ENCODE measurements at regions not wholly inside any gene's neighbourhood (a gene's known extent, or its start where the extent isn't known, plus 50 kb on each side); places are given as distances from the start of the nearest gene placed in this dataset.

- 86% methylated on average over 2 of the region's 2 CpGs for WGBS (ENCODE audit: insufficient coverage)
- no peaks in the 10 kb centered on the region for H3K9me3 ChIP-seq (ENCODE audit: control extremely low read depth in 1 of 3, control insufficient read depth in 2 of 3, insufficient read depth in 1 of 3, low read length in 2 of 3)
- POLR2A ChIA-PET: no interaction called here
- H3K4me2 ChIP-seq (replicated peaks; ENCODE audit: low read depth, low read length, poor library complexity, severe bottlenecking): no peak overlapping the region
- no peak overlapping the region for H2AFZ ChIP-seq (ENCODE audit: insufficient read depth, low read depth, low read length, poor library complexity, severe bottlenecking)
- H3K9ac ChIP-seq (ENCODE audit: low read length): no peak overlapping the region
- no peaks in the 10 kb centered on the region for H3K4me1 ChIP-seq (ENCODE audit: control insufficient read depth in 2 of 2, insufficient read depth in 2 of 2, low read length in 2 of 2)
- Mint-ChIP-seq H3K4me1 (no peaks in the 10 kb centered on the region), H3K27me3 (no peaks in the 10 kb centered on the region), H3K27ac (no peak overlapping the region), H3K4me3 (no peak overlapping the region), H3K9me3 (ENCODE audit: insufficient read depth) (no peaks in the 10 kb centered on the region)
- H3K36me3 ChIP-seq (replicated peaks in 1 of 2; ENCODE audit: control extremely low read depth in 1 of 2, control insufficient read depth in 1 of 2, extremely low read depth in 1 of 2, insufficient read depth in 2 of 2, low read length in 1 of 2): no peaks in the 10 kb centered on the region
- H3K27ac ChIP-seq (ENCODE audit: low read length in 2 of 2): no peak overlapping the region
- no peaks in the 10 kb centered on the region for H3K79me2 ChIP-seq (ENCODE audit: control insufficient read depth, insufficient read depth, low read length)
- no peak overlapping the region for H3K4me3 ChIP-seq (ENCODE audit: control extremely low read depth in 1 of 5, extremely low read depth in 1 of 5, insufficient read depth in 1 of 5, low read depth in 2 of 5, low read length in 4 of 5)
- no peaks in the 10 kb centered on the region for H4K20me1 ChIP-seq (ENCODE audit: control insufficient read depth, insufficient read depth, low read length, poor library complexity, severe bottlenecking)
- peaks cover 0 to 2% (median 0%) of the 10 kb centered on the region in 4 experiments for H3K27me3 ChIP-seq (replicated peaks in 1 of 4; ENCODE audit: control extremely low read depth in 1 of 4, control insufficient read depth in 3 of 4, insufficient read depth in 4 of 4, low read length in 3 of 4)
- no peak for TF ChIP-seq CTCF (IDR thresholded peaks at IDR 0.05)
- no peak for TF ChIP-seq EZH2 (IDR thresholded peaks at IDR 0.05; ENCODE audit: borderline replicate concordance, insufficient read depth, low read depth, low read length, poor library complexity, severe bottlenecking)
- ATAC-seq (ENCODE audit: low read depth): no peak
- CTCF ChIA-PET: no interaction called here
- intact Hi-C loops (cut with micrococcal nuclease): no loop called here
- DNase-seq: no peak
Observed at GRCh38 chr7:138196971-138197896, 121.0 kb downstream of the AKR1D1 start.

- Histone ChIP-seq H3K79me2 (ENCODE audit: control insufficient read depth, insufficient read depth, low read length) (no peaks in the 10 kb centered on the region), H3K9me3 (ENCODE audit: control extremely low read depth in 1 of 3, control insufficient read depth in 2 of 3, insufficient read depth in 1 of 3, low read length in 2 of 3) (peaks cover 0 to 5% (median 0%) of the 10 kb centered on the region in 3 donors), H3K4me3 (ENCODE audit: control extremely low read depth in 1 of 5, extremely low read depth in 1 of 5, insufficient read depth in 1 of 5, low read depth in 2 of 5, low read length in 4 of 5) (no peak overlapping the region), H3K4me2 (replicated peaks; ENCODE audit: low read depth, low read length, poor library complexity, severe bottlenecking) (no peak overlapping the region), H3K9ac (ENCODE audit: low read length) (no peak overlapping the region), H3K4me1 (ENCODE audit: control insufficient read depth in 2 of 2, insufficient read depth in 2 of 2, low read length in 2 of 2) (no peaks in the 10 kb centered on the region), H3K27ac (ENCODE audit: low read length in 2 of 2) (no peak overlapping the region), H2AFZ (ENCODE audit: insufficient read depth, low read depth, low read length, poor library complexity, severe bottlenecking) (no peak overlapping the region), H3K36me3 (replicated peaks in 1 of 2; ENCODE audit: control extremely low read depth in 1 of 2, control insufficient read depth in 1 of 2, extremely low read depth in 1 of 2, insufficient read depth in 2 of 2, low read length in 1 of 2) (no peaks in the 10 kb centered on the region), H4K20me1 (ENCODE audit: control insufficient read depth, insufficient read depth, low read length, poor library complexity, severe bottlenecking) (no peaks in the 10 kb centered on the region), H3K27me3 (replicated peaks in 1 of 4; ENCODE audit: control extremely low read depth in 1 of 4, control insufficient read depth in 3 of 4, insufficient read depth in 4 of 4, low read length in 3 of 4) (peaks cover 0 to 5% (median 0%) of the 10 kb centered on the region in 4 experiments)
- no peaks in the 10 kb centered on the region for H3K4me1 Mint-ChIP-seq
- no peaks in the 10 kb centered on the region for H3K27me3 Mint-ChIP-seq
- H3K4me3 Mint-ChIP-seq: no peak overlapping the region
- ChIA-PET CTCF (no interaction called here), POLR2A (no interaction called here)
- H3K9me3 Mint-ChIP-seq (ENCODE audit: insufficient read depth): no peaks in the 10 kb centered on the region
- ATAC-seq (ENCODE audit: low read depth) (no peak), DNase-seq (no peak)
- 100% methylated on average over 1 of the region's 5 CpGs for WGBS (ENCODE audit: insufficient coverage)
- intact Hi-C loops (cut with micrococcal nuclease): no loop called here
- TF ChIP-seq EZH2 (IDR thresholded peaks at IDR 0.05; ENCODE audit: borderline replicate concordance, insufficient read depth, low read depth, low read length, poor library complexity, severe bottlenecking) (no peak), CTCF (IDR thresholded peaks at IDR 0.05) (no peak)
- no peak overlapping the region for H3K27ac Mint-ChIP-seq
Observed at GRCh38 chr7:138204285-138204981, 128.2 kb downstream of the AKR1D1 start.
